C4-2B (cell line): ENCODE measurements at regions not wholly inside any gene's neighbourhood (a gene's known extent, or its start where the extent isn't known, plus 50 kb on each side); places are given as distances from the start of the nearest gene placed in this dataset.

Source experiments
- H3K27ac ChIP-seq: fragments of 450-650 bp; 2 replicates; pipeline ENCODE4 v1.5.1; 2017
- CTCF ChIP-seq: fragments of 450-650 bp; conservative IDR thresholded peaks from 2 replicates; pipeline ENCODE4 v1.5.1; 2017; ENCODE audit warnings: mild to moderate bottlenecking
- ZFX ChIP-seq: fragments of 450-650 bp; IDR thresholded peaks from 2 replicates; pipeline ENCODE4 v1.6.1; 2017

- no peak for TF ChIP-seq ZFX
- no peak for TF ChIP-seq CTCF
- H3K27ac ChIP-seq, result no peak overlapping the region
These were observed 1461.7 kb upstream of the PIK3C3 start for GRCh38 chr18:40493316-40493715.

GRCh38 chr18:40489301-40489700, 1465.7 kb upstream of the PIK3C3 start:
- TF ChIP-seq ZFX (no peak), CTCF (no peak)
- H3K27ac ChIP-seq, result no peak overlapping the region

- no peak overlapping the region for H3K27ac ChIP-seq
- TF ChIP-seq CTCF (no peak), ZFX (no peak)
These were observed 1469.7 kb upstream of the PIK3C3 start for GRCh38 chr18:40485318-40485717.

- H3K27ac ChIP-seq, result no peak overlapping the region
- no peak; the same call in 1 of the 2 replicates for TF ChIP-seq CTCF
- TF ChIP-seq ZFX, result no peak
These were observed 1481.6 kb upstream of the PIK3C3 start for GRCh38 chr18:40473221-40474029.

GRCh38 chr18:40470723-40471122, 1484.3 kb upstream of the PIK3C3 start:
- no peak for TF ChIP-seq CTCF

GRCh38 chr18:40469851-40470250, 1485.2 kb upstream of the PIK3C3 start:
- H3K27ac ChIP-seq, result no peak overlapping the region
- TF ChIP-seq CTCF (no peak), ZFX (no peak)

More at GRCh38 chr18:40470723-40471122, 1484.3 kb upstream of the PIK3C3 start:
- H3K27ac ChIP-seq, result no peak overlapping the region

- no peak overlapping the region for H3K27ac ChIP-seq
- TF ChIP-seq CTCF (no peak), ZFX (no peak)
These were observed 1485.7 kb upstream of the PIK3C3 start for GRCh38 chr18:40469316-40469715.
